ENCODE measurements at regions not wholly inside any gene's neighbourhood (a gene's known extent, or its start where the extent isn't known, plus 50 kb on each side); places are given as distances from the start of the nearest gene placed in this dataset.

DNA sequence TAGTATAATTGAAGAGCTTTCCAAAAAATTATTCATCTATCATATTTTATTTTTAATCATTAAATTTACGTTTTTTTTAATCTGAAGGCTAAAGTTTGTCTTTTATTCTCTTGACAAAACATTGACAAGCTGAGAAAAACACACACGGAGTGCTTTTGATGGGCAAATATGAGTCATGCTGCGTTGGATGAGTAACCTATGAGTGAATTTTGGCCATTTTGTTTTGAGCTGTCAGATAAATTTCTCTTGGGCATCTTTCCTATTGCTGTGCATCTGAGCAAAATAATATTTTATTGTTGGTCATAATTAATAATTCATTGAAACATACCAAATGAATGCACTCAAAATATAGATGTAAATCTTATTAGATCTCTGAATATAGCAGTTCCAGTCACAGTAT is 1144.1 kb upstream of the ADGRL2 start:
- no peaks in the 10 kb centered on the region for H3K27me3 Mint-ChIP-seq (ENCODE audit: low read depth)
- H3K4me3 Mint-ChIP-seq (ENCODE audit: low read depth), result no peak overlapping the region
- no peaks in the 10 kb centered on the region for H3K4me1 Mint-ChIP-seq (ENCODE audit: low read depth)
- intact Hi-C loops (cut with micrococcal nuclease), result no loop called here
- no peaks in the 10 kb centered on the region for H3K36me3 Mint-ChIP-seq (ENCODE audit: low read depth)
- no peak overlapping the region for H3K27ac Mint-ChIP-seq
- no peak for DNase-seq (ENCODE audit: low spot score)
- peaks cover 18% of the 10 kb centered on the region for H3K9me3 Mint-ChIP-seq

DNA sequence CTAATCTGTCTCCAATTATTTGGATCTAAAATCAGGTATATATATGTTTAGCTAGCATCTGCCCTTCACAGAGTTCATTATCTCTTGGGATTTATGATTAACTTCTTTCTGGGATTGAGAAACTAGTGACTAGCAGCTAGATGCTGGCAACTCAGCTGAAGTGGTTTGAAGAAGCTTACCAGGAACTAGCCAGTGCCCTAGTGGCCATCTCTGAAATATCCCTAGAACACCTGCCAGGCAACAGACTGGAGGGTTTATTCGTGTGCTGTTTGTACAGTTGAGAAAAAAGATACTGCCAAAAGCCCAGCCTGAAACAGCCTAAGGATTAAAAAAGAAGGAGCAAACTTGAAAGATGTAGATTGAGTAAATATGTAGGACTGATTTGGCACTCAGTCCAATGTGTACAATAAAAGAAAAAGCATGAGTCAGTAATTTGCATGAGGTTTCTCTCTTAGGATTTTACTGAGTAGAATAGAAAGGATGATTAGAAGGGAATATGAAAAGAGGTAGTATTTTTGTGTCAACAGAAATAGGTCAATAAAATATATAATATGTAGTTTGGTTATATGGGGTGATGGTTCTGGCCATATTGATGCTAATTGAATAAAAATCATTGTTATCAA is 1144.6 kb upstream of the ADGRL2 start:
- intact Hi-C loops (cut with micrococcal nuclease), result no loop called here
- no peak for DNase-seq (ENCODE audit: low spot score)
- Mint-ChIP-seq H3K4me1 (ENCODE audit: low read depth) (no peaks in the 10 kb centered on the region), H3K27ac (no peak overlapping the region), H3K36me3 (ENCODE audit: low read depth) (no peaks in the 10 kb centered on the region), H3K9me3 (peaks cover 16% of the 10 kb centered on the region), H3K4me3 (ENCODE audit: low read depth) (no peak overlapping the region), H3K27me3 (ENCODE audit: low read depth) (no peaks in the 10 kb centered on the region)

DNA sequence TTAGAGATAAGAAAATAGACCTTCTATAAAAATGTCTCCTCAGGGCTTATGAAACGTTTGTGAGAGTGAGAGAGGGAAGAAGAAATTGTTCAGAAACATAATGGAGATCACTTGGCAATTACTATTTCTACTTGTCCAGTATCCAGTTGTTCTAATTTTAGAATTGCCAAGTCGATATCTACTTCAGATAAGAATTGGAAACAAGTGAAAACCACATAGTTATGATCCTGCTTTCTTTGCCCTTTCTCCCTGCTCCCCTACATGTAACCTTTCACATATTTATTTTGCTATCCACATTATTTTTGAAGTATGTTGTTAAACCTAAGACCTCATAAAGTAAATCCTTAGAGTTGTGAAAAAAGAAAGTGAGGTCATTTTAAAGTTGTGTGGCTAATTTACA is 1154.7 kb upstream of the ADGRL2 start:
- no peak for DNase-seq (ENCODE audit: low spot score)
- peaks cover 17% of the 10 kb centered on the region for H3K9me3 Mint-ChIP-seq
- H3K27ac Mint-ChIP-seq, result no peak overlapping the region
- H3K4me3 Mint-ChIP-seq (ENCODE audit: low read depth), result no peak overlapping the region
- no peaks in the 10 kb centered on the region for H3K36me3 Mint-ChIP-seq (ENCODE audit: low read depth)
- intact Hi-C loops (cut with micrococcal nuclease), result no loop called here
- no peaks in the 10 kb centered on the region for H3K27me3 Mint-ChIP-seq (ENCODE audit: low read depth)
- no peaks in the 10 kb centered on the region for H3K4me1 Mint-ChIP-seq (ENCODE audit: low read depth)

DNA sequence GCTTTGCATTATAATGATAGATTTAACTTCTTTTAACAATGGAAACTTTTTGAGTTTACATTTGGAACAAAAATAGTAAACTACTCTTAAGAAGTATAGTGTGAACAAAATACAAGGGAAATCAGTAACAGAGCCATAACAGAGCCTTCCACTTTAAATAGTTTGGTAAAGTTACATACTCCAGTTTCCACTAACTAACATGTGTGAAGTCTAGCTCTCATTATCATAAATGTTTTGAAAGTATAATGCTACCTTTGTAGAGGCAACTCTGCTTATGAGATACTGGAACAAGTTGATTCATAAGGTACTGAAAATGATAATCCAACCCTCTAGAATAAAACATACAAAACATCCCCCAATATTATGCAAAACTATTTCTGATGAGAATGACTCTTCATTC is 1155.1 kb upstream of the ADGRL2 start:
- peaks cover 13% of the 10 kb centered on the region for H3K9me3 Mint-ChIP-seq
- intact Hi-C loops (cut with micrococcal nuclease), result no loop called here
- H3K4me3 Mint-ChIP-seq (ENCODE audit: low read depth), result no peak overlapping the region
- H3K36me3 Mint-ChIP-seq (ENCODE audit: low read depth), result no peaks in the 10 kb centered on the region
- H3K27ac Mint-ChIP-seq, result no peak overlapping the region
- no peak for DNase-seq (ENCODE audit: low spot score)
- H3K27me3 Mint-ChIP-seq (ENCODE audit: low read depth), result no peaks in the 10 kb centered on the region
- no peaks in the 10 kb centered on the region for H3K4me1 Mint-ChIP-seq (ENCODE audit: low read depth)

DNA sequence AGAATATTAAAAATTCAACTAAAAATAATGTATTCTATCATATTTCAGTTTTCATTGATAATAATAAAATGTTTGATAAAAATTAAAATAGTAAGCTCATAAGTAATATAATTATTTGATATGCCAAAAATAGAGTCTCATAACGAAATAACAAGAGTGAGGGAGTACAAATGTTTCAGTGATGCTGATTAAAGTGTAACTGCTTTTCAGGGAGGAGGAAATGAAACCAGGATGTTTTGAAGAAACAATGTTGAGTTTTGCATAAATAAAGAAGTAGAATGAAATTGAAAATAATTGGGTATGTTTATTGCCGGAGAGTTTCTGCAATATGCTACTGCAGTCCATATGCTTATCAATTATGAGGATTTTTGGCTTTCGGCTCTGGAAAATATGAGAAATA is 1159.8 kb upstream of the ADGRL2 start:
- H3K4me1 Mint-ChIP-seq (ENCODE audit: low read depth), result no peaks in the 10 kb centered on the region
- no peak overlapping the region for H3K4me3 Mint-ChIP-seq (ENCODE audit: low read depth)
- H3K9me3 Mint-ChIP-seq, result peaks cover 22% of the 10 kb centered on the region
- no peak overlapping the region for H3K27ac Mint-ChIP-seq
- DNase-seq (ENCODE audit: low spot score), result no peak
- no peaks in the 10 kb centered on the region for H3K27me3 Mint-ChIP-seq (ENCODE audit: low read depth)
- intact Hi-C loops (cut with micrococcal nuclease), result no loop called here
- no peaks in the 10 kb centered on the region for H3K36me3 Mint-ChIP-seq (ENCODE audit: low read depth)

DNA sequence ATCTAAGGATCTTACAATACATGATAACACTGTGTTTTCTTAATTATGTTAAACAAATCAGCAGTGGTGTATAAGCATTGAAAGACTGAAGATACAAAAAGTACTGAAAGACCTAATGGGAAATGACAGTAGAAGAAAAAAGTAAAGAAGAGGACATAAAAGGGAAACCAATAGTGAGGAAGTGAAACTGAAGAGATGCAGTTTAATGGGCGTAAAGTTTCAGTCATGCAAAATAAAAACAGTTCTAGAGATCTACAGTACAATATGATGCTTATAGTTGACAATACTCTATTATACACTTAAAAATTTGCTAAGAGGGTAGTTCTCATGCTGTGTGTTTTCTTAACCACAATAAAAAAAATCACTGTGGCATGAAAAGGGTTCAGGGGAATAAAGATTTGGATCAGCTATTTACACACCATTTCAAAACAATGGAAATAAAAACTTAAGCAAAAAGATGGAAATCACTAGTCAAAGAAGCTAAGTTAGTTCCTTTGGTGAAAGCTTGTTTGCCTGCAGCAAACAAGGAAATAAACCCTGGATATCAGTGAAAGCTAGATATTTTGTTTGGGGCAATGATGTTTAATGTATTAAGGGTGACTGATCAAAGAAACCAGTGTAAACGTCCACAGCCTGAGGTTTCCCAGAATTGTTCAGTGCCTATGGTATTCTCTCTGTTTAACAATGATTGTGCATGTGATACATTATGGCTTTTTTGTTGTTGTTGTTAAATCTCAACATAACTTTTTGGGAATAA is 1160.8 kb upstream of the ADGRL2 start:
- Mint-ChIP-seq H3K27me3 (ENCODE audit: low read depth) (no peaks in the 10 kb centered on the region), H3K9me3 (peaks cover 27% of the 10 kb centered on the region), H3K4me1 (ENCODE audit: low read depth) (no peaks in the 10 kb centered on the region), H3K27ac (no peak overlapping the region), H3K4me3 (ENCODE audit: low read depth) (no peak overlapping the region), H3K36me3 (ENCODE audit: low read depth) (no peaks in the 10 kb centered on the region)
- DNase-seq (ENCODE audit: low spot score), result no peak
- intact Hi-C loops (cut with micrococcal nuclease), result no loop called here

DNA sequence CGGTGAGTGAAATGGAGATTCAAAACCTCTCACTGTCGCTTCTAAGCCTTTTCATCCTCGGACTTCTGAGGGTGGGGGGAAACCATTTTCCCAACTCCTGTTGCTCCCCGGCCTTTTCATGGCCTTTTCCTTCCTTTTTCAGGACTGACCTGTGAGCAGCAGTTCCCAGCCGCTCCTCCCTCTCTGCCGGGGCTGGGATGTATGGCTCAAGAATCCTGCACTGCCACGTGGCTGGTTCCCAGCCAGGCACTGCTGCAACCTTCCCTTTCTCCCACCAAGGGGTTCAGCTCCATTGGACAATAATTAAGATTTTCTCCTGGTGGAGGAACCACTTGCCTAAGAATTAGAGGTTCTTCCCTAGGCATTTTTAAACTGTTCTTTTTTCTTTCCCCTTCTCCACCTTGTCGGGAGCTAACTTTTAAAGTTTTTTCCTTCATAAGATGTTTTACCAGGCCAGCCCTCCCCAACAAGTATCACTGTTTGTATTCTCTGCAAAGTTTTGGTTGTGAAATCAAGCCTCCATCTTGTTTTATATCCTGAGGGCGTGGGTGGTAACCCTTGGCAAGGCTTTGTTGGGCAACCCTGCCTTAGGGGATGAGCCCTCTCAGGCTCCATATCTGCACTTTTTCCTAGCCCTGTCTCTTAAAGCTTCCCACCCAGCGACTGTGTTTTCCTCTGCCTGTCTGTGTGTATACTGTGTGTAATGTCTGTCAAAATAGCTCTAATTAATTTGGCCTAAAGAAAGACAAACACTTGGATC is 1166.6 kb upstream of the ADGRL2 start:
- intact Hi-C loops (cut with micrococcal nuclease), result no loop called here
- Mint-ChIP-seq H3K4me1 (ENCODE audit: low read depth) (no peaks in the 10 kb centered on the region), H3K36me3 (ENCODE audit: low read depth) (no peaks in the 10 kb centered on the region), H3K27ac (no peak overlapping the region), H3K4me3 (ENCODE audit: low read depth) (no peak overlapping the region), H3K9me3 (peaks cover 27% of the 10 kb centered on the region), H3K27me3 (ENCODE audit: low read depth) (no peaks in the 10 kb centered on the region)
- DNase-seq (ENCODE audit: low spot score), result no peak

DNA sequence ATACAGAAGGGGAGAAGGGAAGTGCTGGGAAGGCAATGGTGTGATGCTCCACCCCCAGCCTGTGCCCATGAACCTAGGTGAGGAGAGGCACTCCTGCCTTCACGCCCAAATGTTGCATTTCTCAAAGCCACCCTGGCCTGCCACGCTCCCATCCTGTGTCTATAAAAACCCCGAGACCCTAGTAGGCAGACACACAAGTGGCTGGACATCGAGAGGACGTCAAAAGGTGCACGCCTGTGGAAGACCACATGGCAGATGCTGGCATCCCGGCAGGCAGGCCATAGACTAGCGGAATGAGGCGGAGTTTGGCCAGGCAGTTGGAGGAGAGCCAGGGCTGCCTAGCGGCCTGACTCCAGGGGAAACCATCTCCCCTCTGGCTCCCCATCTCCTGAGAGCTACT is 1168.5 kb upstream of the ADGRL2 start:
- Mint-ChIP-seq H3K27ac (no peak overlapping the region), H3K27me3 (ENCODE audit: low read depth) (no peaks in the 10 kb centered on the region), H3K36me3 (ENCODE audit: low read depth) (no peaks in the 10 kb centered on the region), H3K4me1 (ENCODE audit: low read depth) (no peaks in the 10 kb centered on the region), H3K4me3 (ENCODE audit: low read depth) (no peak overlapping the region), H3K9me3 (peaks cover 23% of the 10 kb centered on the region)
- intact Hi-C loops (cut with micrococcal nuclease), result no loop called here
- no peak for DNase-seq (ENCODE audit: low spot score)

DNA sequence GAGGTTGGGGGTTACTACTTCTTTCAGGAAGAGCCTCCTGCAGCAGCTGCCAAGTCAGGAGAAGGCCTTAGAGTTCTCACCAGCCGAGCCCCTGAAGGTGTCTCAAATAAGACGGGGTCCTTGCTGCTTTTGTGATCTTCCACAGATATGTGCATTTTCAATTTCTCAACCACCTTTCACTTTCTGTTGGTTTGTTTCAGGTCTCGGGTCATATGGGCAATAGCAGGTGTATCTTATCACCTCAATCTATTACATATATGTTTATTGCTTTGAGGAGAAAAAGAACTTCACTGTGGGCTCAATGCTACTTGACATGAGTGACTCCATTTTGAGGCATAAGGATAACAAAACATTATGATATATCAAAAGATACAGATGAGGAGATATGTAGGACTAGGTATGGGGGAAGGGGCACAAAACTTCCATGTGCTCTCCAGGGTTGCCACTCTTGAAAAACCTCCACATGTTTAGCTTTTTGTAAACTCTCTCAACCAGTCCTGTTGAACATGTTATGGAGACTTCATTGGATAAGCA is 1171.4 kb upstream of the ADGRL2 start:
- no peaks in the 10 kb centered on the region for H3K36me3 Mint-ChIP-seq (ENCODE audit: low read depth)
- no peaks in the 10 kb centered on the region for H3K4me1 Mint-ChIP-seq (ENCODE audit: low read depth)
- peaks cover 25% of the 10 kb centered on the region for H3K9me3 Mint-ChIP-seq
- DNase-seq (ENCODE audit: low spot score), result no peak
- H3K27ac Mint-ChIP-seq, result no peak overlapping the region
- H3K4me3 Mint-ChIP-seq (ENCODE audit: low read depth), result no peak overlapping the region
- intact Hi-C loops (cut with micrococcal nuclease), result no loop called here
- H3K27me3 Mint-ChIP-seq (ENCODE audit: low read depth), result no peaks in the 10 kb centered on the region

DNA sequence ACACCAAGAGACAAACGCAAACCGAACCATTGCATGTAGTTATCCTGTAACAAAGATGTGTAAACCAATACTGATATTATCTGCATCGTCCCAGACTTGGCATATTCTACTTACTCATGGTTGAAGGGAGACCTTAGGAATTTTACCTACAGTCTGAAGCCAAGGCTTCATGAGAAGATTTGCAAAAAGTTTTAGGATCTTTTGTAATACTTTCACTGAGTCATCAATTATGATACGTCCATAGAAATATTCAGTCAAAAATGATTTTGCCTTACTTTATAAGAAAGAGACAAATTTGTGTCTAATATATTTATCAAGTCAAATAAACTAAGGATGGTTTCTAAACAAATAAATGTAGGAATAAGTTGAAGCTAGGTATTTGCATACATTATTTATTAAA is 1176.1 kb upstream of the ADGRL2 start:
- no peaks in the 10 kb centered on the region for H3K27me3 Mint-ChIP-seq (ENCODE audit: low read depth)
- H3K36me3 Mint-ChIP-seq (ENCODE audit: low read depth), result no peaks in the 10 kb centered on the region
- intact Hi-C loops (cut with micrococcal nuclease), result no loop called here
- H3K4me3 Mint-ChIP-seq (ENCODE audit: low read depth), result no peak overlapping the region
- H3K9me3 Mint-ChIP-seq, result peaks cover 20% of the 10 kb centered on the region
- no peak for DNase-seq (ENCODE audit: low spot score)
- no peaks in the 10 kb centered on the region for H3K4me1 Mint-ChIP-seq (ENCODE audit: low read depth)
- no peak overlapping the region for H3K27ac Mint-ChIP-seq

DNA sequence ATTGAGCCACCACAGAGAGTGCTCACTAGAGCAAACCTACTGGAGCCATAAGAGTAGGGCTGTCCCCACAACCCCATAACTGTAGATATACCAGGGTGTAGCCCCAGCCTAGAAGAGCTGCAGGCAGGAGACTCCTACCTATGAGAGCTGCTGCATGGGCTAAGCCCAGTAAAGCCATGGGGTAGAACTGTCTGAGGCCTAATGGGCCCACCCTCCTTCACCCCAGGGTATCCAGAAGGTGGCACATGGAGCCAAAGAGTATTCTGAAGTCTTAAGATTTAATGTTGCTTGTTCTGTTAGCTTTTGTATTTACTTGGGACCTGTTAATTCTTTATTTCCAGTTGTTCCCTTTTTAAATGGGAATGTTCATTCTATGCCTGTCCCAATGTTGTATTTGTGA is 1193.7 kb upstream of the ADGRL2 start:
- Mint-ChIP-seq H3K36me3 (ENCODE audit: low read depth) (no peaks in the 10 kb centered on the region), H3K4me1 (ENCODE audit: low read depth) (no peaks in the 10 kb centered on the region), H3K27me3 (ENCODE audit: low read depth) (no peaks in the 10 kb centered on the region), H3K4me3 (ENCODE audit: low read depth) (no peak overlapping the region), H3K9me3 (peaks cover 37% of the 10 kb centered on the region), H3K27ac (no peak overlapping the region)
- no peak for DNase-seq (ENCODE audit: low spot score)
- intact Hi-C loops (cut with micrococcal nuclease), result no loop called here

DNA sequence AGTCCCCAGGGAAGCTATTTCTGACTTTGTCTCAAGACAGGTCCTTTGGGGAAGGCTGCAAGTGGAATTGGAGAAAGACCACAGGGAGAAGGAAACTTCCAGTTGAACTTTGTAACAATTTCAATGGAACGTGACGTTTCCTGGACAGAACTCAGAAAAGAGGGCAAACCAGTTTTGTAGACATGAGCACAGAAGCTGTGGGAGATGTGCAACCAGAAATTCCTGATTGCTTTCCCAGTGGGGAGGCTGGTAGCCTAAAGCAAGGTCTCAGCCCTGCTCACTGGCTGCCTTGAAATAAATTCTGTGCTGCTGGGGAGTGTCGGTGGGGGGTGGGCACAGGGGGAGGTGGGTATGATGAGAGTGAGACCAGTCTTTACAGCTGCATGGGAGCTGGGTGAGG is 1206.7 kb upstream of the ADGRL2 start:
- Mint-ChIP-seq H3K27ac (no peak overlapping the region), H3K27me3 (ENCODE audit: low read depth) (no peaks in the 10 kb centered on the region), H3K4me3 (ENCODE audit: low read depth) (no peak overlapping the region), H3K9me3 (peaks cover 51% of the 10 kb centered on the region), H3K4me1 (ENCODE audit: low read depth) (no peaks in the 10 kb centered on the region), H3K36me3 (ENCODE audit: low read depth) (no peaks in the 10 kb centered on the region)
- DNase-seq (ENCODE audit: low spot score), result no peak
- intact Hi-C loops (cut with micrococcal nuclease), result no loop called here

DNA sequence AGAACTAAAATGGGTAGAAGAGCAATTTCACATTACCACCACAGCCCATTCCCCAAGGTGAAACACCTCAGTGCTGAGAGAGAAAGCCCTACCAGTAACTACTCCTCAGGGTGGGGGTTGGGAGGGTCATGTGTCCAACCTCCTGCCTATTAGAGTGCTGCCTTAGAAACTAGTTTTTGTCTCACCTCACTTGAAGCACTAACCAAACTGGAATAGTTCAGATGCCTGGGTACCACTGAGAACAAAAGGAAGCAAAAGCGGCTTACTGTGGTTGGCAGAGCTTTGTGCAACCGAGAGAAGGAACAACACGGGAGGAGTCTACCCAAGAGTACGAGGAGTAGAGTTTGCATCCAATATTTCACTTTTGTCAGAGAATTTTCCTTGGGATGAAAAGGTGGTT is 1207.5 kb upstream of the ADGRL2 start:
- H3K27me3 Mint-ChIP-seq (ENCODE audit: low read depth), result no peaks in the 10 kb centered on the region
- no peak for DNase-seq (ENCODE audit: low spot score)
- H3K9me3 Mint-ChIP-seq, result peaks cover 45% of the 10 kb centered on the region
- H3K27ac Mint-ChIP-seq, result no peak overlapping the region
- H3K36me3 Mint-ChIP-seq (ENCODE audit: low read depth), result no peaks in the 10 kb centered on the region
- intact Hi-C loops (cut with micrococcal nuclease), result no loop called here
- no peaks in the 10 kb centered on the region for H3K4me1 Mint-ChIP-seq (ENCODE audit: low read depth)
- no peak overlapping the region for H3K4me3 Mint-ChIP-seq (ENCODE audit: low read depth)

Data from activated T-helper 2 cell treated with anti-CD3 and anti-CD28 coated beads, Interferon-gamma antibody, Interleukin-2, Interleukin-4, amounts not matched to agents 10 μg/mL and 5 μg/mL and 100 μg/mL, durations not matched to agents 14 hours and 24 hours and 36 hours (primary cell).